ENCODE measurements at regions not wholly inside any gene's neighbourhood (a gene's known extent, or its start where the extent isn't known, plus 50 kb on each side); places are given as distances from the start of the nearest gene placed in this dataset.

GRCh38 chr4:90060039-90060438 is 67.2 kb upstream of the CCSER1 start:
- Histone ChIP-seq H3K4me3 (no peak overlapping the region), H3K9me3 (no peaks in the 10 kb centered on the region), H3K27me3 (no peaks in the 10 kb centered on the region), H3K4me1 (no peaks in the 10 kb centered on the region), H3K36me3 (no peaks in the 10 kb centered on the region), H3K27ac (no peak overlapping the region)
- intact Hi-C loops (cut with DNase I; ENCODE audit: low total_unique reads), result no loop called here
- no peak for DNase-seq (ENCODE audit: low spot score in 2 of 2)
- TF ChIP-seq POLR2A (IDR thresholded peaks at IDR 0.05) (no peak), POLR2AphosphoS5 (IDR thresholded peaks at IDR 0.05) (no peak), CTCF (IDR thresholded peaks at IDR 0.05) (no peak)

GRCh38 chr4:90061881-90062280 is 65.3 kb upstream of the CCSER1 start:
- intact Hi-C loops (cut with DNase I; ENCODE audit: low total_unique reads), result no loop called here
- H3K4me1 ChIP-seq, result no peaks in the 10 kb centered on the region
- H3K9me3 ChIP-seq, result no peaks in the 10 kb centered on the region
- no peak for TF ChIP-seq POLR2A (IDR thresholded peaks at IDR 0.05)
- TF ChIP-seq CTCF (IDR thresholded peaks at IDR 0.05), result no peak
- no peak for TF ChIP-seq POLR2AphosphoS5 (IDR thresholded peaks at IDR 0.05)
- H3K36me3 ChIP-seq, result no peaks in the 10 kb centered on the region
- H3K27ac ChIP-seq, result no peak overlapping the region
- DNase-seq (ENCODE audit: low spot score in 2 of 2), result no peak
- H3K4me3 ChIP-seq, result no peak overlapping the region
- no peaks in the 10 kb centered on the region for H3K27me3 ChIP-seq

GRCh38 chr4:90064196-90064595 is 63.0 kb upstream of the CCSER1 start:
- no peak overlapping the region for H3K4me3 ChIP-seq
- H3K36me3 ChIP-seq, result no peaks in the 10 kb centered on the region
- no peak for DNase-seq (ENCODE audit: low spot score in 2 of 2)
- no peaks in the 10 kb centered on the region for H3K9me3 ChIP-seq
- intact Hi-C loops (cut with DNase I; ENCODE audit: low total_unique reads), result no loop called here
- H3K27ac ChIP-seq, result no peak overlapping the region
- TF ChIP-seq POLR2A (IDR thresholded peaks at IDR 0.05), result no peak
- TF ChIP-seq POLR2AphosphoS5 (IDR thresholded peaks at IDR 0.05), result no peak
- TF ChIP-seq CTCF (IDR thresholded peaks at IDR 0.05), result no peak
- H3K27me3 ChIP-seq, result no peaks in the 10 kb centered on the region
- no peaks in the 10 kb centered on the region for H3K4me1 ChIP-seq

- no peak overlapping the region for H3K4me3 ChIP-seq
- H3K4me1 ChIP-seq, result no peaks in the 10 kb centered on the region
- no peak for DNase-seq (ENCODE audit: low spot score in 2 of 2)
- no peak overlapping the region for H3K27ac ChIP-seq
- no peaks in the 10 kb centered on the region for H3K9me3 ChIP-seq
- no peaks in the 10 kb centered on the region for H3K27me3 ChIP-seq
- TF ChIP-seq POLR2AphosphoS5 (IDR thresholded peaks at IDR 0.05) (no peak), POLR2A (IDR thresholded peaks at IDR 0.05) (no peak), CTCF (IDR thresholded peaks at IDR 0.05) (no peak)
- H3K36me3 ChIP-seq, result no peaks in the 10 kb centered on the region
- intact Hi-C loops (cut with DNase I; ENCODE audit: low total_unique reads), result no loop called here
Measured at GRCh38 chr4:90069151-90069550, 58.0 kb upstream of the CCSER1 start.

- Histone ChIP-seq H3K4me3 (no peak overlapping the region), H3K36me3 (no peaks in the 10 kb centered on the region), H3K9me3 (no peaks in the 10 kb centered on the region), H3K27me3 (no peaks in the 10 kb centered on the region), H3K27ac (no peak overlapping the region), H3K4me1 (no peaks in the 10 kb centered on the region)
- no peak for DNase-seq (ENCODE audit: low spot score in 2 of 2)
- intact Hi-C loops (cut with DNase I; ENCODE audit: low total_unique reads), result no loop called here
- TF ChIP-seq POLR2AphosphoS5 (IDR thresholded peaks at IDR 0.05) (no peak), POLR2A (IDR thresholded peaks at IDR 0.05) (no peak), CTCF (IDR thresholded peaks at IDR 0.05) (no peak)
Measured at GRCh38 chr4:90071289-90072235, 55.6 kb upstream of the CCSER1 start.
